Kidney epithelial cell (primary cell): ENCODE measurements at regions not wholly inside any gene's neighbourhood (a gene's known extent, or its start where the extent isn't known, plus 50 kb on each side); places are given as distances from the start of the nearest gene placed in this dataset.

Experiments used
- DNase-seq: peaks from one replicate; pipeline ENCODE4 v3.0.0-alpha.2; 2010; ENCODE audit warnings: low read depth
- H3K27me3 ChIP-seq: 2 replicates; pipeline ENCODE4 v1.6.0; 2011; ENCODE audit warnings: low read length; ENCODE audit not compliant: control insufficient read depth, insufficient read depth
- H3K36me3 ChIP-seq: 2 replicates; pipeline ENCODE4 v1.5.1; 2011; ENCODE audit warnings: low read length; ENCODE audit not compliant: control insufficient read depth, insufficient read depth
- H3K4me3 ChIP-seq: 2 replicates; pipeline ENCODE4 v1.5.1; 2011; ENCODE audit warnings: low read depth, mild to moderate bottlenecking, control low read depth, low read length
- TF ChIP-seq, protein P1 (sequence below): IDR thresholded peaks from 2 replicates; pipeline ENCODE4 v1.5.1; 2011; ENCODE audit warnings: mild to moderate bottlenecking, moderate library complexity, low read length, control low read depth, inconsistent platforms; ENCODE audit not compliant: insufficient read depth, poor library complexity, severe bottlenecking

- TF ChIP-seq, protein P1, sequence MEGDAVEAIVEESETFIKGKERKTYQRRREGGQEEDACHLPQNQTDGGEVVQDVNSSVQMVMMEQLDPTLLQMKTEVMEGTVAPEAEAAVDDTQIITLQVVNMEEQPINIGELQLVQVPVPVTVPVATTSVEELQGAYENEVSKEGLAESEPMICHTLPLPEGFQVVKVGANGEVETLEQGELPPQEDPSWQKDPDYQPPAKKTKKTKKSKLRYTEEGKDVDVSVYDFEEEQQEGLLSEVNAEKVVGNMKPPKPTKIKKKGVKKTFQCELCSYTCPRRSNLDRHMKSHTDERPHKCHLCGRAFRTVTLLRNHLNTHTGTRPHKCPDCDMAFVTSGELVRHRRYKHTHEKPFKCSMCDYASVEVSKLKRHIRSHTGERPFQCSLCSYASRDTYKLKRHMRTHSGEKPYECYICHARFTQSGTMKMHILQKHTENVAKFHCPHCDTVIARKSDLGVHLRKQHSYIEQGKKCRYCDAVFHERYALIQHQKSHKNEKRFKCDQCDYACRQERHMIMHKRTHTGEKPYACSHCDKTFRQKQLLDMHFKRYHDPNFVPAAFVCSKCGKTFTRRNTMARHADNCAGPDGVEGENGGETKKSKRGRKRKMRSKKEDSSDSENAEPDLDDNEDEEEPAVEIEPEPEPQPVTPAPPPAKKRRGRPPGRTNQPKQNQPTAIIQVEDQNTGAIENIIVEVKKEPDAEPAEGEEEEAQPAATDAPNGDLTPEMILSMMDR = no peak
- DNase-seq = no peak
- H3K36me3 ChIP-seq = no peaks in the 10 kb centered on the region
- no peak overlapping the region for H3K4me3 ChIP-seq
- H3K27me3 ChIP-seq = no peaks in the 10 kb centered on the region
Observed at GRCh38 chr5:155906046-155906445, 420.9 kb upstream of the SGCD start.

- TF ChIP-seq, protein P1 = no peak
- DNase-seq = no peak
- H3K36me3 ChIP-seq = no peaks in the 10 kb centered on the region
- no peaks in the 10 kb centered on the region for H3K27me3 ChIP-seq
- H3K4me3 ChIP-seq = no peak overlapping the region
Observed at GRCh38 chr5:155908543-155908942, 418.4 kb upstream of the SGCD start.

GRCh38 chr5:155912291-155912690 lies 414.7 kb upstream of the SGCD start:
- TF ChIP-seq, protein P1 = no peak
- Histone ChIP-seq H3K27me3 (no peaks in the 10 kb centered on the region), H3K4me3 (no peak overlapping the region), H3K36me3 (no peaks in the 10 kb centered on the region)
- DNase-seq = no peak

DNA sequence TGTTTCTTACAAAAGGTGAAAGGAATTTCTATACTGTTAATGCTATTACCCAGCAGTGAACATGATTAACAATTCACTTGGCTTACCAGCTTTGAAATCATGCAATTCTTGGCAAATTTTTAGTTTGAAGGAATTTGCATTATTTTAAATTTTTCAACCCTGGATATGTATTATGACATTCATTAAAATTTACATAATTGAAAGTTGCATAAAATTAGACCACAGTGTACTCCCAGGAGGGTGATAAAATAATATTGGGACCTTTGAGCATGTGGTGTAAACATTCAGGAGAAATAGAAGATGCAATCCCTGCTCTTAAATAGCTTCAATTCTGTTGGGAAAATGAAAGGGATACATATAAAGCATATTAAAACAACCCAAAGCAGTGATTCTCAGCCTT lies 412.2 kb upstream of the SGCD start:
- Histone ChIP-seq H3K27me3 (no peaks in the 10 kb centered on the region), H3K36me3 (no peaks in the 10 kb centered on the region), H3K4me3 (no peak overlapping the region)
- no peak for DNase-seq
- TF ChIP-seq, protein P1 = no peak

DNA sequence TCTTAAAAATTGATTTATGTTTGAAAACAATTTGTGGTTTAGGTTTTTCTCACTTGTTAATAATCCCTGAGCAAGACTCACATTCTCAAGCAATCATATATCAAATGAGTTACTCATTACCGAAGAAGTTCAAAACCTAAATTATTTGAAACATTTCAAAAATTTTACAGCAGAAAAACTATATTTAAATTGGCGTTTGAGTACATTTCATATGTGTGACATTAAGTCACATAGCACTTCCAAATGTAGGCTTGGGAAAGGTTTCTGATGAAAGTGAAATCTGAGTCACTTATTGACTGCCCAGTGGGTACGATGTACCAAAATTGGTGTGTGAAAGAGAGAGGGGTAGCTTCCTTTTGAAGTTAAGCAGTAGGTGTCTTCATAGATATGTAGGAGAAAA lies 411.4 kb upstream of the SGCD start:
- no peaks in the 10 kb centered on the region for H3K36me3 ChIP-seq
- H3K4me3 ChIP-seq = no peak overlapping the region

DNA sequence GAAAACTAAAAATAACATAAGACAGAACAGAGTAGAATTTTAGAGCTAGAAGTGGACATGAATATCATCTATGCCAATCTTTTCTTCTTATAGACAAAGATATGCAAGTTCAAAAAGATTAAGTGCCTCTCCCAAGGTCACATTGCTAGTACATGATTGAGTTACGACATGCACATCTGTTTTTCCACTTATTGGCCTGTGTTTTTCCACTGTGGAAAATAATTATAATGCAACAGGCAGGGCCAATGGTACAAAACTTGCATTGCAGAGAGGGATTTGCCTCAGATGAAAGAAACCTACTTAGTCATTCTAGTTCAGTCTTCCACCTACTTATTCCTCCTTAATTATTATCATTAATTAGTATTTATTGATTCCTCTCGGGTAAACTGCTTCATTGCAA lies 407.8 kb upstream of the SGCD start:
- H3K27me3 ChIP-seq = no peaks in the 10 kb centered on the region
- TF ChIP-seq, protein P1 = no peak
- no peak overlapping the region for H3K4me3 ChIP-seq
- no peak for DNase-seq
- no peaks in the 10 kb centered on the region for H3K36me3 ChIP-seq

More for the DNA sequence above, 411.4 kb upstream of the SGCD start:
- no peaks in the 10 kb centered on the region for H3K27me3 ChIP-seq
- no peak for DNase-seq
- TF ChIP-seq, protein P1 = no peak
